OCI-LY7 (cell line): ENCODE measurements at regions not wholly inside any gene's neighbourhood (a gene's known extent, or its start where the extent isn't known, plus 50 kb on each side); places are given as distances from the start of the nearest gene placed in this dataset.

Source experiments
- CTCF ChIP-seq: fragments of 200-600 bp; sonication (generic); conservative IDR thresholded peaks from 2 replicates; pipeline ENCODE4 v1.5.1; 2014; ENCODE audit warnings: mild to moderate bottlenecking, antibody characterized with exemption, low read length, moderate library complexity, mixed read lengths
- EZH2phosphoT487 ChIP-seq: fragments of 200-600 bp; sonication (generic); IDR thresholded peaks from 2 replicates; pipeline ENCODE4 v1.6.1; 2018; ENCODE audit warnings: low read depth, borderline replicate concordance, mild to moderate bottlenecking, mixed run types, antibody characterized with exemption, low read length, moderate library complexity, mixed read lengths

DNA sequence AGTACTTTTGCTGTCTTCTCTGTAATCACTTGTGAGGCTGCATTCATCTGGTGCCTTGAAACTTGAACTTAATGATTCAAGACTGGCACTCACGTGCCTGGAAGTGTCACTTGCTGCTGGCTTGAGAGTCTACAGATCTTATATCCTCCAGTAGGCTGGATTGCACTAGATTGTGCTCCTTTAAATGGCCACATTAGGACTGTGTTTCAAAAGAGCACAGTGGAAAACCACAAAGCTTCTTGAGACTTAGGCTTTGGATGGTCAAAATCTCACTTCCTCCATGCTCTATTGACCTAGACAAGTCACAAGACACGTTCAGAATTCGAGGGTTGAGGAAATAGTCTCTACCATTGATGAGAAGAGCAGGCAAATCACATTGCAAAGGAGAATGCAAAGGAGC, 1278.8 kb upstream of the MIR17HG start:
- TF ChIP-seq CTCF, result no peak
- TF ChIP-seq EZH2phosphoT487, result no peak
